ENCODE measurements at regions not wholly inside any gene's neighbourhood (a gene's known extent, or its start where the extent isn't known, plus 50 kb on each side); places are given as distances from the start of the nearest gene placed in this dataset.
"Not testable (repeated sequence)": the region's sequence is repeated elsewhere in the genome, so short reads cannot be mapped to it uniquely, and the experiment has no call there.

DNA sequence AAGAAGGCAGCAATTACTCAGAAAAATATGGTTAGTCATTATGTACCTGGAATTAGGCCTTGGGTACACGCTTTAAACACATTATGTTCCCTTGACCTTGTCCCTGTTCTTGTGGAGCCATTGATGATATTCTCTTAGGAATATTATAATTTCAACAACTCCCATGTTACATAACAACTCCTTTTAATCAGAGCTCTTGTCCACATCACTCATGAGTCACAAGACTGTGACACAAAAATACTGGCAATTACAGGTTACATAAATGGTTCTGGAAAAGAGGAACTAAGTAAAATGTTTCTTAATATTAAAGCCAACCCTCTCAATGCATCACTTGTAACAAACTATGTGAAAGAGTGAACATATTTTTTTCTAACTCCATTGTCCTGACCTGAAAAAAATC, 143.8 kb upstream of the PCLO start:
- no peak for DNase-seq (ENCODE audit: low read depth)
- in situ Hi-C loops (cut with HindIII; ENCODE audit: low pct_unique_long_range_greater_than_20kb, low sequenced_read_pairs), result no loop called here

- in situ Hi-C loops (cut with HindIII; ENCODE audit: low pct_unique_long_range_greater_than_20kb, low sequenced_read_pairs), result no loop called here
- DNase-seq (ENCODE audit: low read depth), result no peak
Measured at GRCh38 chr7:83305027-83305426, 142.3 kb upstream of the PCLO start.

GRCh38 chr7:83301416-83301815, 138.7 kb upstream of the PCLO start:
- in situ Hi-C loops (cut with HindIII; ENCODE audit: low pct_unique_long_range_greater_than_20kb, low sequenced_read_pairs), result no loop called here

GRCh38 chr7:83290211-83290610, 127.5 kb upstream of the PCLO start:
- in situ Hi-C loops (cut with HindIII; ENCODE audit: low pct_unique_long_range_greater_than_20kb, low sequenced_read_pairs), result no loop called here
- DNase-seq (ENCODE audit: low read depth), result no peak

More at GRCh38 chr7:83301416-83301815, 138.7 kb upstream of the PCLO start:
- no peak for DNase-seq (ENCODE audit: low read depth)

DNA sequence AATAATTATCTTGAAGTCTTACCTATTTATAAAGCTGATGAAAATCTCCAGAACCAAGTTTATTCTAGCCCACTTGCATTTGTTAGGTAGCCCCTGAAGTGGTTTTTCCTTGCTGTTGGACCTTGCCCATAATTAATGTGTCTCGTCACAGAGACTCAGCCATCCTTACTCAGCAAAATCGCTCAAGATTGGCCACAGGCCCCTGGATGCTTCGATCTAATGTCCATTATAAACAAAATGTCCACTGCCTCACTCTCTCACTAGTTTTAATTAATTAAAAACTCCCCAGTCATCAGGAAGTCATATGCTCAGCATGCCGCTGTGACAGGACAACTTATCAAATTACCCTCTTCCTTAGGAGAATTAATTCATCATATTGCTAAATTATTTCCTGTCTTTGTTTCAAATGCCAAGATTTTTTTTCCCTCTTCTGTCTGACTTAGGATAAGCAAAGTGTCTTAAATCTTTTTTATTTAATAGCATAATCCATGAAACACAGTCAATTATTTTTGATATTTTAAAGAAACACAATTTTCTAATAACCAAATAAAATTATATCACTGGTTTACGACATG, 126.8 kb upstream of the PCLO start:
- no peak for DNase-seq (ENCODE audit: low read depth)

DNA sequence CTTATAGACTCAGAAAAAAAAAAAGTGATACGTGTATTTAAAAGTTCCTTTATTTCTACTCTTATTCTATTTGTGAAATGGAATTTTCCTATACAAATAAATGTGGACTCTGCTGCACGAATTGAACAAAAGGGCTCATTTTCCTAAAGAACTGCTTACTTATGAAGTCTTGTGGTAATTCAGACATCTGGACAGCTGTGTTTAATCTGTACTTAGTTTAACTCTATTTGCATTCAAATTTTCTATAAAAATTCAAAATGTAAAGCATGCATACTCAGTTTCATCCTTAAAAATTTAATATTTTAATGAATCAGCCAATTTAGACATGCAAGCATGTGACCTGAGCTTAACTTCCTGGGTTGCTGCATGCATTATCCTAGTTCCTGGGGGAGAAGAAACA, 118.0 kb upstream of the PCLO start:
- in situ Hi-C loops (cut with HindIII; ENCODE audit: low pct_unique_long_range_greater_than_20kb, low sequenced_read_pairs), result no loop called here
- DNase-seq (ENCODE audit: low read depth), result no peak

More for the DNA sequence above, 126.8 kb upstream of the PCLO start:
- in situ Hi-C loops (cut with HindIII; ENCODE audit: low pct_unique_long_range_greater_than_20kb, low sequenced_read_pairs), result no loop called here

DNA sequence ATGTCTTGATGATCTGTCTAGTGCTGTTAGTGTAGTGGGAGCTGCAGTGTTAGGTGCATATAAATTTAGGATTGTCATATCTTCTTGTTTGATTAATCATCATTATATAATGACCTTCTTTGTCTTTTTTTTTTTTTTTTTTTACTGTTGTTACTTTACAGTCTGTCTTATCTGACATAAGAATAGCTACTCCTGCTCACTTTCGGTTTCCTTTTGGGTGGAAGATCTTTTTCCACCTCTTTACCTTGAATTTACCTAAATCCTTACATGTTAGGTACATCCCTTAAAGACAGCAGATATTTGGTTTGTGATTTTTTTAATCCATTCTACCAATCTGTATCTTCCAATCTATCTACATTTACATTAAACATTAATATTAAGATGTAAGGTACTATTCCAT, 113.6 kb upstream of the PCLO start:
- no peak for DNase-seq (ENCODE audit: low read depth)
- in situ Hi-C loops (cut with HindIII; ENCODE audit: low pct_unique_long_range_greater_than_20kb, low sequenced_read_pairs), result no loop called here

DNA sequence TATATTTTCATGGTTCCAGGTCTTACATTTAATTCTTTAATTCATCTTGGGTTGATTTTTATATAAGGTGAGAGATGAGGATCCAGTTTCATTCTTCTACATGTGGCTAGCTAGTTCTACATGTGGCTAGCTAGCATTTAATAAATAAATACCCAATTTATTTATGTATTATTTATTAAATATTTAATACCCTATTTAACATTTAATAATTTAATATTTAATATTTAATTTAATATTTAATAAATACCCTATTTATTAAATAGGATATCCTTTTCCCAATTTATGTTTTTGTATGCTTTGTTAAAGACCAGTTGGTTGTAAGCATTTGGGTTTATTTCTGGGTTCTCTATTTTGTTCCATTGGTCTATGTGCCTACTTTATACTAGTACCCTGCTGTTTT, 111.0 kb upstream of the PCLO start:
- in situ Hi-C loops (cut with HindIII; ENCODE audit: low pct_unique_long_range_greater_than_20kb, low sequenced_read_pairs), result no loop called here
- DNase-seq (ENCODE audit: low read depth), result no peak

DNA sequence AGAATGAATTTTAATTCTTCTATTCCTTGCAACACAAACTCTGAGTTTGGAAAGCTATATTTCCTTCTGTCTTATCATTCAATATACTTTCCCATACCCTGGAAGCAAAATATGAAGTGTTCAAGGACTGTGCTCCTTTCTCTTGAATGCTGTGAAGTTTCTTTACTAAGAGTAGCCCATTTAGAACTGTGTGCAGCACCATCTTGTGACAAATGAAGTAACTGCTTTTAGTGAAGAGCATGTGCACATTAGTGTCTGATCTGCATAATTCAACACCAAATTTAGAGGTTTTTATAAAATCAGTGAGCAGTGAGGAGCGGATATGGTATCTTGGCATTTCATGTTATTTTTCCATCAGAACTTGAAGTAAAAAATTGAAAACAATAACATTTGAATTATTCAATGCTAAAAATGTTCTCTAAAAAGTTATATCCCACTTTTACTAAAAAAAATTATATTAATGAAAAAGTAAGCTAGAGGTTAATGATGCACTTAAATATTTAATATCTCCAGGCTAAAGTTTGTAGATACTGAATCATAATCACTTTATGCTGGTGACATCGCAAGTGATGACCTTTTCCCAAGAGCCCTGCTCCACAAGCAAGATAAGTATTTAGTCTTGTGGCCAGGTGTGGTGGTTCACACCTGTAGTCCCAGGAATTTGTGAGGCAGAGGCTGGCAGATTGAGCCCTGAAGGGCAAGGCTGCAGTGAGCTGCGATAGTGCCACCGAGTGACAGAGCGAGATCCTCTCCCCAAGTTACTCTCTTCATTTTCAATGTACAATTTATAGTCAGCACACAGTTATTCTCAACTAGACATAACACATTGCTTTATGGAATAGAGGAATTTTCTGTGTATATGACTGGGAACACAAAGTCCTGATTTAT, 108.8 kb upstream of the PCLO start:
- DNase-seq (ENCODE audit: low read depth), result peak; percentile 22
- in situ Hi-C loops (cut with HindIII; ENCODE audit: low pct_unique_long_range_greater_than_20kb, low sequenced_read_pairs), result no loop called here

- no peak for DNase-seq (ENCODE audit: low read depth)
- in situ Hi-C loops (cut with HindIII; ENCODE audit: low pct_unique_long_range_greater_than_20kb, low sequenced_read_pairs), result no loop called here
Measured at GRCh38 chr7:83270407-83270806, 107.7 kb upstream of the PCLO start.

DNA sequence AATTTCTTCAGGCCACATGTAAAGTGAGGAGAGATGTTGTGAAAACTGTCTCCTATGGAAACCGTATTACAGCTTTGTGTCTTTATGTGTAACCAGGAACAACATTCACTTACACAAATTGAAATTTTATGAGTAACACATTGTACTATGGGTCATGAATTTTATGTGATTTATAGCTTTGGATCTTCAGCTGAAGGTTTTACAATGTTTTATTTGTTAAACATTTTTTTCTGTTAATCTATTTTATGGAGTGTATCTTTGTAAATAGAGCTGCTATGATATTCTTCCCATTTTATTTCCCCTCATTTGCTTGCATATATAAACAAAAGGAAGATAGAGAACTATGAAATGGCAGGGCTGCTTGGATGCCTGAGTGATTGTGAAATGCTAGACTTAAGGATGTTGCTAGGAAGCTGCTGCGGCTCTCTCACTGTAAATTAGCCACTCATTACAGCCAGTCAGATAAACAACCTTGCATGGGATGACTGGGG, 104.5 kb upstream of the PCLO start:
- in situ Hi-C loops (cut with HindIII; ENCODE audit: low pct_unique_long_range_greater_than_20kb, low sequenced_read_pairs), result no loop called here
- peak; percentile 63 for DNase-seq (ENCODE audit: low read depth)

- in situ Hi-C loops (cut with HindIII; ENCODE audit: low pct_unique_long_range_greater_than_20kb, low sequenced_read_pairs); DNase-seq (ENCODE audit: low read depth): not testable (repeated sequence)
Measured at GRCh38 chr7:83263442-83264034, 100.9 kb upstream of the PCLO start.

DNA sequence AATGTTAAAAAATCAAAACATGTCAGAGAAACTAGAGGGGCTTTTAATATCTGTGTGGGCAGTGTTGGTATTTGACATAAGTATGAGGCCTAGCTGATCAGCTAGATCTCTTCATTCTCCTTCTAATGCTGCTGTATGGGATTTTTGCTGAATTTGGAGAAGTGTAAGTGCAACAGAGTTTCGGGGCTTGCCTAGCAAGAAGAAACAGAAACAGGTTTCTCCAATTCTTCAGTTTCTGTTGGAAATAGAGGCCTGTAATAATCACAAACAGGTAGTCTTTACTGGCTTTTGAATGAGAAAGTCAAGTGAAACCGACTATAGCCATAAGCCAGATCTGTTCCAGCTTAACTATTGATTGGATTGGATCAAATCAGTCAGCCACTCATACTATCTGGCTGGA, 96.4 kb upstream of the PCLO start:
- no peak for DNase-seq (ENCODE audit: low read depth)
- in situ Hi-C loops (cut with HindIII; ENCODE audit: low pct_unique_long_range_greater_than_20kb, low sequenced_read_pairs), result no loop called here

- in situ Hi-C loops (cut with HindIII; ENCODE audit: low pct_unique_long_range_greater_than_20kb, low sequenced_read_pairs), result no loop called here
- DNase-seq (ENCODE audit: low read depth), result peak; percentile 5
Measured at GRCh38 chr7:83248000-83248399, 85.3 kb upstream of the PCLO start.

DNA sequence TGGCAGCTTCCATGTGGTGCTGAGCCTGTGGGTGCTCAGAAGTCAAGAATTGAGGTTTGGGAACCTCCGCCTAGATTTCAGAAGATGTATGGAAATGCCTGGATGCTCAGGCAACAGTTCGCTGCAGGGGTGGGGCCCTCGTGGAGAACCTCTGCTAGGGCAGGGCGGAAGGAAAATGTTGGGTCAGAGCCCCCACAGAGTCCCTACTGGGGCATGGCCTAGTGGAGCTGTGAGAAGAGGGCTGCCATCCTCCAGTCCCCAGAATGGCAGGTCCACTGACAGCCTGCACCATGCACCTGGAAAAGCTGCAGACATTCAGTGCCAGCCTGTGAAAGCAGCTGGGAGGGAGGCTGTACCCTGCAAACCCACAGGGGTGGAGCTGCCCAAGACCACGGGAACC, 56.5 kb upstream of the PCLO start:
- in situ Hi-C loops (cut with HindIII; ENCODE audit: low pct_unique_long_range_greater_than_20kb, low sequenced_read_pairs); DNase-seq (ENCODE audit: low read depth): not testable (repeated sequence)

- in situ Hi-C loops (cut with HindIII; ENCODE audit: low pct_unique_long_range_greater_than_20kb, low sequenced_read_pairs), result no loop called here
- no peak for DNase-seq (ENCODE audit: low read depth)
Measured at GRCh38 chr7:83212883-83213282, 50.2 kb upstream of the PCLO start.

Data from Caki2 (cell line).